ENCODE measurements at regions not wholly inside any gene's neighbourhood (a gene's known extent, or its start where the extent isn't known, plus 50 kb on each side); places are given as distances from the start of the nearest gene placed in this dataset.

GRCh38 chr1:19010995-19011844, 54.7 kb upstream of the IFFO2 start:
- Histone ChIP-seq H3K9ac (ENCODE audit: low read length) (peak overlapping the region; percentile 19), H3K9me3 (ENCODE audit: control insufficient read depth, low read length) (no peaks in the 10 kb centered on the region), H4K8ac (ENCODE audit: low read length) (peak overlapping the region; percentile 24), H4K91ac (ENCODE audit: low read length) (peak overlapping the region; percentile 73), H2BK15ac (ENCODE audit: low read depth, poor library complexity, severe bottlenecking) (no peak overlapping the region), H3K4me3 (ENCODE audit: insufficient read depth in 1 of 2, low read depth in 1 of 2, low read length in 2 of 2) (peak overlapping the region in 1 of 2 experiments; percentile 50), H2AFZ (ENCODE audit: low read depth, low read length) (peak overlapping the region; percentile 20), H2BK120ac (ENCODE audit: low read depth, low read length) (peak overlapping the region; percentile 74), H3K23ac (ENCODE audit: low read length in 2 of 2) (no peak overlapping the region), H3K4ac (ENCODE audit: low read depth in 1 of 2, low read length in 2 of 2) (peak overlapping the region; percentile 32 to 61), H3K14ac (ENCODE audit: low read length in 2 of 2) (peak overlapping the region in 1 of 2 experiments; percentile 2), H3K27ac (ENCODE audit: low read length, poor library complexity, severe bottlenecking) (peak overlapping the region; percentile 98), H2BK12ac (ENCODE audit: low read length in 2 of 2) (peak overlapping the region; percentile 65 to 98), H3K36me3 (ENCODE audit: control insufficient read depth in 1 of 2, insufficient read depth in 2 of 2, low read depth in 1 of 2, low read length in 2 of 2) (no peaks in the 10 kb centered on the region), H2BK5ac (ENCODE audit: low read depth, low read length, poor library complexity, severe bottlenecking) (peak overlapping the region; percentile 86), H2AK5ac (ENCODE audit: low read length, severe bottlenecking) (peak overlapping the region; percentile 87), H3K4me2 (ENCODE audit: low read length, poor library complexity, severe bottlenecking) (peak overlapping the region; percentile 17), H3K79me1 (replicated peaks; ENCODE audit: low read length, poor library complexity, severe bottlenecking) (no peaks in the 10 kb centered on the region), H3K4me1 (ENCODE audit: control insufficient read depth, insufficient read depth, low read depth, low read length) (peaks cover 32% of the 10 kb centered on the region), H3K27me3 (ENCODE audit: control insufficient read depth in 1 of 2, insufficient read depth in 1 of 2, low read length in 2 of 2) (no peaks in the 10 kb centered on the region), H3K18ac (ENCODE audit: low read depth in 1 of 2, low read length in 2 of 2) (peak overlapping the region; percentile 89 to 91)
- peak; percentile 99 for DNase-seq
- 20% methylated on average over 20 of the region's 22 CpGs for WGBS

GRCh38 chr1:19010503-19010902, 54.0 kb upstream of the IFFO2 start:
- no peak overlapping the region for H3K23ac ChIP-seq (ENCODE audit: low read length in 2 of 2)
- H3K79me1 ChIP-seq (replicated peaks; ENCODE audit: low read length, poor library complexity, severe bottlenecking): no peaks in the 10 kb centered on the region
- H2BK12ac ChIP-seq (ENCODE audit: low read length in 2 of 2): peak overlapping the region; percentile 61 to 65
- DNase-seq: no peak
- peak overlapping the region; percentile 24 for H4K8ac ChIP-seq (ENCODE audit: low read length)
- H3K36me3 ChIP-seq (ENCODE audit: control insufficient read depth in 1 of 2, insufficient read depth in 2 of 2, low read depth in 1 of 2, low read length in 2 of 2): no peaks in the 10 kb centered on the region
- H2AFZ ChIP-seq (ENCODE audit: low read depth, low read length): peak overlapping the region; percentile 20
- H2BK15ac ChIP-seq (ENCODE audit: low read depth, poor library complexity, severe bottlenecking): peak overlapping the region; percentile 92
- H3K4me1 ChIP-seq (ENCODE audit: control insufficient read depth, insufficient read depth, low read depth, low read length): peaks cover 32% of the 10 kb centered on the region
- H2BK120ac ChIP-seq (ENCODE audit: low read depth, low read length): peak overlapping the region; percentile 74
- H3K9ac ChIP-seq (ENCODE audit: low read length): peak overlapping the region; percentile 19
- peak overlapping the region; percentile 73 for H4K91ac ChIP-seq (ENCODE audit: low read length)
- peak overlapping the region; percentile 41 to 61 for H3K4ac ChIP-seq (ENCODE audit: low read depth in 1 of 2, low read length in 2 of 2)
- H3K4me3 ChIP-seq (ENCODE audit: insufficient read depth in 1 of 2, low read depth in 1 of 2, low read length in 2 of 2): no peak overlapping the region
- H3K14ac ChIP-seq (ENCODE audit: low read length in 2 of 2): peak overlapping the region in 1 of 2 experiments; percentile 22
- H2AK5ac ChIP-seq (ENCODE audit: low read length, severe bottlenecking): peak overlapping the region; percentile 87
- peak overlapping the region; percentile 89 to 91 for H3K18ac ChIP-seq (ENCODE audit: low read depth in 1 of 2, low read length in 2 of 2)
- 72% methylated on average over 3 of the region's 4 CpGs for WGBS
- H3K4me2 ChIP-seq (ENCODE audit: low read length, poor library complexity, severe bottlenecking): peak overlapping the region; percentile 17
- no peaks in the 10 kb centered on the region for H3K27me3 ChIP-seq (ENCODE audit: control insufficient read depth in 1 of 2, insufficient read depth in 1 of 2, low read length in 2 of 2)
- peak overlapping the region; percentile 98 for H3K27ac ChIP-seq (ENCODE audit: low read length, poor library complexity, severe bottlenecking)
- peak overlapping the region; percentile 86 for H2BK5ac ChIP-seq (ENCODE audit: low read depth, low read length, poor library complexity, severe bottlenecking)
- no peaks in the 10 kb centered on the region for H3K9me3 ChIP-seq (ENCODE audit: control insufficient read depth, low read length)

- no peak overlapping the region for H2BK120ac ChIP-seq (ENCODE audit: low read depth, low read length)
- peaks cover 32% of the 10 kb centered on the region for H3K4me1 ChIP-seq (ENCODE audit: control insufficient read depth, insufficient read depth, low read depth, low read length)
Measured at GRCh38 chr1:19009882-19010321, 53.4 kb upstream of the IFFO2 start.

GRCh38 chr1:19009126-19009881, 52.8 kb upstream of the IFFO2 start:
- Histone ChIP-seq H2BK12ac (ENCODE audit: low read length in 2 of 2) (peak overlapping the region; percentile 61 to 69), H4K91ac (ENCODE audit: low read length) (peak overlapping the region; percentile 71), H3K23ac (ENCODE audit: low read length in 2 of 2) (no peak overlapping the region), H3K4me1 (ENCODE audit: control insufficient read depth, insufficient read depth, low read depth, low read length) (peaks cover 32% of the 10 kb centered on the region), H3K4me2 (ENCODE audit: low read length, poor library complexity, severe bottlenecking) (no peak overlapping the region), H2BK120ac (ENCODE audit: low read depth, low read length) (no peak overlapping the region), H4K8ac (ENCODE audit: low read length) (peak overlapping the region; percentile 12), H3K36me3 (ENCODE audit: control insufficient read depth in 1 of 2, insufficient read depth in 2 of 2, low read depth in 1 of 2, low read length in 2 of 2) (no peaks in the 10 kb centered on the region), H2BK5ac (ENCODE audit: low read depth, low read length, poor library complexity, severe bottlenecking) (no peak overlapping the region), H3K27me3 (ENCODE audit: control insufficient read depth in 1 of 2, insufficient read depth in 1 of 2, low read length in 2 of 2) (no peaks in the 10 kb centered on the region), H2AFZ (ENCODE audit: low read depth, low read length) (peak overlapping the region; percentile 19), H3K4me3 (ENCODE audit: insufficient read depth in 1 of 2, low read depth in 1 of 2, low read length in 2 of 2) (no peak overlapping the region), H2BK15ac (ENCODE audit: low read depth, poor library complexity, severe bottlenecking) (no peak overlapping the region), H3K18ac (ENCODE audit: low read depth in 1 of 2, low read length in 2 of 2) (peak overlapping the region in 1 of 2 experiments; percentile 58), H3K14ac (ENCODE audit: low read length in 2 of 2) (no peak overlapping the region), H3K4ac (ENCODE audit: low read depth in 1 of 2, low read length in 2 of 2) (peak overlapping the region in 1 of 2 experiments; percentile 5), H3K79me1 (replicated peaks; ENCODE audit: low read length, poor library complexity, severe bottlenecking) (no peaks in the 10 kb centered on the region), H3K9ac (ENCODE audit: low read length) (no peak overlapping the region), H3K27ac (ENCODE audit: low read length, poor library complexity, severe bottlenecking) (peak overlapping the region; percentile 71), H2AK5ac (ENCODE audit: low read length, severe bottlenecking) (peak overlapping the region; percentile 82), H3K9me3 (ENCODE audit: control insufficient read depth, low read length) (peaks cover 3% of the 10 kb centered on the region)
- 83% methylated on average over 17 of the region's 17 CpGs for WGBS
- DNase-seq: no peak

More at GRCh38 chr1:19009882-19010321, 53.4 kb upstream of the IFFO2 start:
- H3K4ac ChIP-seq (ENCODE audit: low read depth in 1 of 2, low read length in 2 of 2): no peak overlapping the region
- no peak overlapping the region for H3K4me3 ChIP-seq (ENCODE audit: insufficient read depth in 1 of 2, low read depth in 1 of 2, low read length in 2 of 2)
- no peak overlapping the region for H3K9ac ChIP-seq (ENCODE audit: low read length)
- peak overlapping the region; percentile 58 to 91 for H3K18ac ChIP-seq (ENCODE audit: low read depth in 1 of 2, low read length in 2 of 2)
- H3K79me1 ChIP-seq (replicated peaks; ENCODE audit: low read length, poor library complexity, severe bottlenecking): no peaks in the 10 kb centered on the region
- no peaks in the 10 kb centered on the region for H3K27me3 ChIP-seq (ENCODE audit: control insufficient read depth in 1 of 2, insufficient read depth in 1 of 2, low read length in 2 of 2)
- H4K8ac ChIP-seq (ENCODE audit: low read length): no peak overlapping the region
- no peak overlapping the region for H2AFZ ChIP-seq (ENCODE audit: low read depth, low read length)
- H2BK5ac ChIP-seq (ENCODE audit: low read depth, low read length, poor library complexity, severe bottlenecking): no peak overlapping the region
- H3K27ac ChIP-seq (ENCODE audit: low read length, poor library complexity, severe bottlenecking): peak overlapping the region; percentile 98
- H3K4me2 ChIP-seq (ENCODE audit: low read length, poor library complexity, severe bottlenecking): no peak overlapping the region
- WGBS: 26% methylated on average over 8 of the region's 8 CpGs
- no peaks in the 10 kb centered on the region for H3K36me3 ChIP-seq (ENCODE audit: control insufficient read depth in 1 of 2, insufficient read depth in 2 of 2, low read depth in 1 of 2, low read length in 2 of 2)
- no peak overlapping the region for H3K14ac ChIP-seq (ENCODE audit: low read length in 2 of 2)
- H2BK12ac ChIP-seq (ENCODE audit: low read length in 2 of 2): peak overlapping the region; percentile 61 to 65
- H3K9me3 ChIP-seq (ENCODE audit: control insufficient read depth, low read length): no peaks in the 10 kb centered on the region
- peak overlapping the region; percentile 73 for H4K91ac ChIP-seq (ENCODE audit: low read length)
- peak overlapping the region; percentile 87 for H2AK5ac ChIP-seq (ENCODE audit: low read length, severe bottlenecking)
- peak; percentile 74 for DNase-seq
- no peak overlapping the region for H2BK15ac ChIP-seq (ENCODE audit: low read depth, poor library complexity, severe bottlenecking)
- H3K23ac ChIP-seq (ENCODE audit: low read length in 2 of 2): no peak overlapping the region
